Lung (tissue), 11 donors: ENCODE measurements at regions not wholly inside any gene's neighbourhood (a gene's known extent, or its start where the extent isn't known, plus 50 kb on each side); places are given as distances from the start of the nearest gene placed in this dataset.

ENCODE experiments used
- ATAC-seq: fragments of 200-7000 bp; cut with Tn5 transposase; one replicate; pipeline ENCODE4 v1.9.1; 2020; ENCODE audit warnings: moderate number of reproducible peaks; ENCODE audit not compliant: insufficient read depth, low FRiP score
- DNase-seq, 3 donors: peaks; one replicate each; pipeline ENCODE4 v3.0.0-alpha.2; 2013 to 2017
- H3K27ac ChIP-seq, 2 donors: one replicate each; pipeline ENCODE4 v1.5.1; 2013; ENCODE audit warnings: mild to moderate bottlenecking in 2 of 2, moderate library complexity in 2 of 2, control low read depth in 1 of 2, inconsistent platforms in 1 of 2, low read depth in 1 of 2, low read length in 1 of 2
- H3K27me3 ChIP-seq, 3 donors: one replicate each; pipeline ENCODE4 v1.5.1; 2013; ENCODE audit warnings: low read length in 2 of 3; ENCODE audit not compliant: control insufficient read depth in 3 of 3, insufficient read depth in 3 of 3
- H3K36me3 ChIP-seq, 4 donors: one replicate each; pipeline ENCODE4 v1.5.1; 2013; ENCODE audit warnings: low read length in 4 of 4, mild to moderate bottlenecking in 1 of 4, moderate library complexity in 1 of 4; ENCODE audit not compliant: control insufficient read depth in 4 of 4, insufficient read depth in 4 of 4
- H3K4me1 ChIP-seq, 5 donors: one replicate each; pipeline ENCODE4 v1.5.1; 2013; ENCODE audit warnings: low read length in 5 of 5, mild to moderate bottlenecking in 2 of 5, moderate library complexity in 1 of 5; ENCODE audit not compliant: control insufficient read depth in 5 of 5, insufficient read depth in 5 of 5
- H3K4me3 ChIP-seq: one replicate; pipeline ENCODE4 v1.5.1; 2013; ENCODE audit warnings: mild to moderate bottlenecking, control low read depth, moderate library complexity
- H3K9ac ChIP-seq, 2 donors: one replicate each; pipeline ENCODE4 v1.5.1; 2013; ENCODE audit warnings: low read length in 2 of 2, control low read depth in 1 of 2; ENCODE audit not compliant: insufficient read depth in 1 of 2
- H3K9me3 ChIP-seq, 4 donors: one replicate each; pipeline ENCODE4 v1.5.1; 2013; ENCODE audit warnings: low read length in 3 of 4, mild to moderate bottlenecking in 1 of 4, moderate library complexity in 1 of 4; ENCODE audit not compliant: control insufficient read depth in 4 of 4, insufficient read depth in 3 of 4
- WGBS, 2 donors: extraction: QIAGEN DNeasy Blood & Tissue Kit; methylation state at CpG; one replicate each; pipeline ENCODE4 v1.1.7; 2013; 5-methylcytosine and 5-hydroxymethylcytosine counted together
- TF ChIP-seq, protein P1 (sequence below): IDR thresholded peaks from 2 replicates; pipeline ENCODE4 v1.5.1; 2012; ENCODE audit warnings: mild to moderate bottlenecking; ENCODE audit errors: control extremely low read depth, extremely low read depth
- donor health status: control.
- donor health status: control.
- donor health status: Bipolar disorder and iron deficiency.
- donor health status: healthy.
- donor health status: DM: yes; HTN: yes; CAD: no.

DNA sequence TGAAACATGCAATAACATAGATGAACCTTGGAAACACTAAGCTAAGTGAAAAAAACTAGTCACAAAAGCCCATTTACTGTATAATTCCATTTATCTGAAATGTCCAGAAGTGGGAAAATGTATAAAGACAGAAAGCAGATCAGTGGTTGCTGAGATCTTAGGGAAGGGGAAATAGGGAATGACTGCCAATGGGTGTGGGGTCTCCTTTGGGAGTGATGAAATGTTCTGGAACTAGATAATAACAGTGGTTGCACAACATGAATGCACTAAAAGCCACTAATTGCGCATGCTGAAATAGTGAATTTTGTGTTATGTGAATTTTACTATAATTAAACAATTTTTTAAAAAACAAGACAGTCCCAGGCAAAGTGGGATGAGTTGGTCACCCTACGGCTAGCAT lies 472.8 kb downstream of the CCDC171 start:
- no peak overlapping the region for H3K4me3 ChIP-seq
- H3K36me3 ChIP-seq = no peaks in the 10 kb centered on the region
- TF ChIP-seq, protein P1, sequence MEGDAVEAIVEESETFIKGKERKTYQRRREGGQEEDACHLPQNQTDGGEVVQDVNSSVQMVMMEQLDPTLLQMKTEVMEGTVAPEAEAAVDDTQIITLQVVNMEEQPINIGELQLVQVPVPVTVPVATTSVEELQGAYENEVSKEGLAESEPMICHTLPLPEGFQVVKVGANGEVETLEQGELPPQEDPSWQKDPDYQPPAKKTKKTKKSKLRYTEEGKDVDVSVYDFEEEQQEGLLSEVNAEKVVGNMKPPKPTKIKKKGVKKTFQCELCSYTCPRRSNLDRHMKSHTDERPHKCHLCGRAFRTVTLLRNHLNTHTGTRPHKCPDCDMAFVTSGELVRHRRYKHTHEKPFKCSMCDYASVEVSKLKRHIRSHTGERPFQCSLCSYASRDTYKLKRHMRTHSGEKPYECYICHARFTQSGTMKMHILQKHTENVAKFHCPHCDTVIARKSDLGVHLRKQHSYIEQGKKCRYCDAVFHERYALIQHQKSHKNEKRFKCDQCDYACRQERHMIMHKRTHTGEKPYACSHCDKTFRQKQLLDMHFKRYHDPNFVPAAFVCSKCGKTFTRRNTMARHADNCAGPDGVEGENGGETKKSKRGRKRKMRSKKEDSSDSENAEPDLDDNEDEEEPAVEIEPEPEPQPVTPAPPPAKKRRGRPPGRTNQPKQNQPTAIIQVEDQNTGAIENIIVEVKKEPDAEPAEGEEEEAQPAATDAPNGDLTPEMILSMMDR = no peak
- WGBS, 2 donors = 92% methylated on average over 2 of the region's 2 CpGs
- no peaks in the 10 kb centered on the region for H3K27me3 ChIP-seq
- H3K9ac ChIP-seq = no peak overlapping the region
- peaks cover 0 to 4% (median 0%) of the 10 kb centered on the region in 5 donors for H3K4me1 ChIP-seq
- DNase-seq = peak in 1 of 3 donors; percentile 13
- H3K27ac ChIP-seq = no peak overlapping the region
- no peak for ATAC-seq
- H3K9me3 ChIP-seq = peaks cover 0 to 3% (median 3%) of the 10 kb centered on the region in 4 donors

DNA sequence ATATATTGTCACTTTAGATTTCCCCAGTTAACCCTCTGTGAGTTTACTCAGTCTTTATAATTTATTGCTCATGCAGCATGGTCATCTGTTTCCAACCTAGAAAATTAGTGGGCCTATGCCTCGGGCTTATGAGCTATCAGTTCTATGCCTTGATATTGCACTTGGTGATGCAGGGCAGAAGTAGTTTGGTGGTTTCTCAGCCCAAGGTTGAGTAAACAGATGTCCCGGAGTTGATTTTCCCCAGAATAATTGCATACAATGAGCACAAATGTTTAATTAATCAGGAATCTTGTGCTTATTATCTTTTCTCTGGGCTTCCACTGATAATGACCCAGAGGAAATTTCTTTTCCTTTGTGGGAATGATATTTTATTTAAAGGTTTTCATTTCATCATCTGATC lies 474.0 kb downstream of the CCDC171 start:
- WGBS, 2 donors = 86 to 90% methylated on average over 2 of the region's 2 CpGs
- H3K4me1 ChIP-seq = peaks cover 0 to 4% (median 0%) of the 10 kb centered on the region in 5 donors

GRCh38 chr9:16028548-16028947 lies 475.7 kb downstream of the CCDC171 start:
- TF ChIP-seq, protein P1 = no peak
- H3K36me3 ChIP-seq = no peaks in the 10 kb centered on the region
- no peak overlapping the region for H3K27ac ChIP-seq
- no peak overlapping the region for H3K4me3 ChIP-seq
- peaks cover 0 to 11% (median 3%) of the 10 kb centered on the region in 4 donors for H3K9me3 ChIP-seq
- no peaks in the 10 kb centered on the region for H3K27me3 ChIP-seq
- ATAC-seq (no peak), DNase-seq (peak in 1 of 3 donors; percentile 17)
- peaks cover 0 to 4% (median 0%) of the 10 kb centered on the region in 5 donors for H3K4me1 ChIP-seq
- H3K9ac ChIP-seq = no peak overlapping the region
- whole genome bisulfite sequencing, 2 donors = 50 to 72% methylated on average over 2 of the region's 2 CpGs

More for the DNA sequence above, 474.0 kb downstream of the CCDC171 start:
- Histone ChIP-seq H3K27me3 (no peaks in the 10 kb centered on the region), H3K9ac (no peak overlapping the region), H3K9me3 (peaks cover 0 to 8% (median 3%) of the 10 kb centered on the region in 4 donors), H3K27ac (no peak overlapping the region), H3K4me3 (no peak overlapping the region), H3K36me3 (no peaks in the 10 kb centered on the region)
- ATAC-seq (no peak), DNase-seq (no peak)
- TF ChIP-seq, protein P1 = no peak

DNA sequence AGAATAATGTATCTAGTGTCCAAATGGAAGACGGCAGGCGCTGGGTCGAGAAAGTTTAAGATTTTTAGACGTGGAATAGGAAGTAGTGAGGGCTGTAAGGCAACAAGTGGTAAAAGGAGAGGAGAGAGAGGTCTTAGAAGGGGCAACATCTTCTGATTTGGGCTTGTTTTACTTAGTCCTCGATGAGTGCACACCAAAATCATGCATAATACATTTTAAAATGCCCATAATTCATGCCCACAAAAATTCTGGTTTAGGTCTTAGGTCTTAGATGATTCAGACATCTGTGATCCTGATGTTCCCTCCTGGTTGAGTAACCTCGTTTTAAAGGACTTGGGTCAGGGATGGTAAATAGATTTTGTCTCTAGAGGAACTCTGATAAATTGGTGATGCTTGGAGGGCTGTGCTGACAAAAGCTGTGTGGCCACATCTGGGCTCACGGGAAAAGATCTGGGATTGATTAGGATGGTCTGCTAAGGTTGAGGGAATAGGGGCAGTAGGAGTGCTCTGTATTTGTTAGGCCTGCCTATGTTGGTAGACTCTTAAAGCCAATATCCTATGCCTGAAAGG lies 476.3 kb downstream of the CCDC171 start:
- peaks cover 0 to 4% (median 0%) of the 10 kb centered on the region in 5 donors for H3K4me1 ChIP-seq
- ATAC-seq = no peak
- TF ChIP-seq, protein P1 = no peak
- H3K36me3 ChIP-seq = no peaks in the 10 kb centered on the region
- no peak overlapping the region for H3K4me3 ChIP-seq
- DNase-seq = no peak
- 80 to 88% methylated on average over 7 of the region's 7 CpGs for WGBS, 2 donors
- no peak overlapping the region for H3K9ac ChIP-seq
- peaks cover 0 to 11% (median 1%) of the 10 kb centered on the region in 4 donors for H3K9me3 ChIP-seq
- no peaks in the 10 kb centered on the region for H3K27me3 ChIP-seq
- H3K27ac ChIP-seq = no peak overlapping the region
